HG03575 (cell line): ENCODE measurements at regions not wholly inside any gene's neighbourhood (a gene's known extent, or its start where the extent isn't known, plus 50 kb on each side); places are given as distances from the start of the nearest gene placed in this dataset.

Experiments used
- ATAC-seq: cut with Tn5 transposase; IDR thresholded peaks from one replicate; pipeline ENCODE4 v1.9.1; 2021; ENCODE audit not compliant: unreplicated experiment, insufficient number of reproducible peaks, low FRiP score; ENCODE audit errors: extremely low read depth

DNA sequence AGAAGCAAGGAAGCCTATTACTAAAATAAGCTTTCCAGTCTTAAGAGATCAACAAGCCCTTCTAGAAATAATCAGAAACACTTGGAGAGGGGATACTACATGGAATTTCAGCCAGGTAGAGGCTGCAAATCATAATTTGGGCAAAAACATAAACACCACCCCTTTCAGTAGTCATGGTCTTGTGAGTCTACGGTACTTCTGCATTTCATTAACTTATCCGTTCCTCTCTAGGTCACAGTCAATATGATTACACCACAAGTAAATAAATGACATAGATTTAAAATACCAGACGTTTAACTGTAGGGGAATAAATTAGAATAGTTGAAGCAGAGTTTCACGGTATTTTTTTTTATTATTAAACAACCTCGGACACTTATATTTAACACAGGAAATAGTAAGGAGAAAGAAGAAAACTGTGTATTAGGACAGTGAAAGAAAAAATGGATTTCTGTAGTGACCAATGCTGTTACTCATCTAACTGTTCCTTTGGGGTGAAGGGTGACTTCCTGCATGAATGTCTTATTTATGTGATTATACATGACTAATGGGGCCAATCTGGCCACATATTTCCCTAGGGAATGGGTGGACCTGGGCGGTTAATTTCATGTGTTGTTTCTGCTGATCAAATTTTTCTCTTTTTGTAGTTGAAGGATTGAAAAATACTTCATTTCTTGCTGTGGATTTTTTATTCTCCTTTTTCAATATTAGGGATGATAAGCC lies 456.6 kb upstream of the UBE2E3 start:
- ATAC-seq, result no peak

DNA sequence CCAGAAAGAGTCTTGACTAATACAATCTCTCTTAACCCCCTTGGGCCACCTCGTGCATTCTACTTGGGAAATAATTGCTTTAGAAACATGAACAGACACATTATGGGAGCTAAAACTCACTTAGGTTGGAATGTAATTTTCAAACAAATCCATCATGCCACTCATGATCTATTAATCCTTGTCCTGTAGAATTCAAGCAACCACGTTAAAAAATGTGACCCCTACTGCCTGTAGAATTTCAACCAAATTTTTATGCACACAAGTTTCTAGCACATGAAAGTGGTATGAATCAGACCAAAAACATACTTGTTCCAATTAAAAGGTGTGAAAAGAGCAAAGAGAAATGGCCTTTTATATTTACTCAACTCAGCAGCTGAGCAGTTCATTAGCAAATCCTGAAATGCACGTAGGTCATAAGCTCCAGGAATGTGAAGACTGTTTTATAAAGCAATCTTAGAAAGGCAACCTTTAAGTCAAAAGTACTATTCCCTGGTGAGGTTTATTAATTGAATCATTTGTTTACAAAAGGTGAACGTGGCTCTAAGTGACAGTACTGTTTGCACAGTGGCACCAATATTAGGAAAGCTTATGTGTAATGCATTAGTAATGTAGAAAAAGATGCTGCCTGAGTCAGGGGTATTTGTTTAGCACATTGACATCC lies 459.4 kb upstream of the UBE2E3 start:
- no peak for ATAC-seq

DNA sequence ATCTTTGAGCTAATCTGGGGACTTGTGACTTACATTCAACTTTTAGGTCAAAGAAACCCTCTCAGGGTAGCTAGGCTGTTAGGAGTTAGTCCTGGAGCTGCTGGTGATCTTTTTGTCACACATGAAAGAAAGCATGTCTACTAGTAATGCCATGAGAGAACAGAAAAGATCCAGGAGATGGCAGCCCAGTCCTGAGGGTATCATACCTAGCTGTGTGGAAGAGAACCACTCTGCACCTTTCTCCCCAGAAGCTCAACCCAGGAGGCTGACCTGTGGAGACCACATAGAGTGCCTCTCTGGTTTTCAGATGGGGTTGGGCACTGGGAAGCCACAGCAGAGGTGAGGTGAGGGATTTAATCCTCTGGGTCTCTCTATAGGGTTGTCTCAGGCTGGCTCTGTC lies 460.2 kb upstream of the UBE2E3 start:
- no peak for ATAC-seq

DNA sequence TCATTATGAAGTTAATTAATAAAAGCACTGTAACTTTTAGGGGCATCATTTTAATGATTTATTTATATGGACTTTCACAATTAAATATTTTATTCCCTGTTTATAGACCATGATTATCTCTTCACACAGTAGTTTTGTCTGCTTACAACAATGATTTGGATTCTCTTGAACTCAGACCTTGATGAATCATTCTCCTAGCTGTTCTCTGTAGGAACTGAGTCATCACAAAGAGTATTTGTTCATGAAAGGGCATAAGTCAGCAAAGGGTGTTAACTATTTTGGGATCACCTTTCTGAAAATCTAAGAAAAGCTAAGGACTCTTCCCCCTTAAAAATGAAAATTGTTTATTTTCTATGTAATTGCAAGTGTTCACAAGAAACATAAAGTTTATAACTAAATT lies 461.1 kb upstream of the UBE2E3 start:
- ATAC-seq, result no peak

DNA sequence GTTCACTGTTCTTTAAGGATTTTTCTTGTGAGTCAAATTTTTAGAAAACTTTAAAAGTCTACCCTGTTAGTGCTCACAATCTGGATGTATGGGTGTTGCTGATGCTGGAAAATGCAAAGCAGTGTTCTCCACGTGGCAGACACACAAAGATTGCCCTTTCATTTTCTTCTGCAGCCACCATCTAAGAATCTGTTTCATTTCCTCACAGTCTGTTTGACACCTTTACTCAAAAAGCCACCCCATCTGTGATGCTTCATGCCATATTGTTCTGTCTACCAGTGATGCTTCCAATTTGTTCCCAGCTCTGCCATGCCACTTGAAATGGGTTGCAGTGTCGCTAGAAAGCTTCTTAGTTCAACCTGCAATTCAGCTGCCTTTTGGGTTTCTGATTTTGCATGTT lies 464.2 kb upstream of the UBE2E3 start:
- peak; percentile 43 for ATAC-seq

DNA sequence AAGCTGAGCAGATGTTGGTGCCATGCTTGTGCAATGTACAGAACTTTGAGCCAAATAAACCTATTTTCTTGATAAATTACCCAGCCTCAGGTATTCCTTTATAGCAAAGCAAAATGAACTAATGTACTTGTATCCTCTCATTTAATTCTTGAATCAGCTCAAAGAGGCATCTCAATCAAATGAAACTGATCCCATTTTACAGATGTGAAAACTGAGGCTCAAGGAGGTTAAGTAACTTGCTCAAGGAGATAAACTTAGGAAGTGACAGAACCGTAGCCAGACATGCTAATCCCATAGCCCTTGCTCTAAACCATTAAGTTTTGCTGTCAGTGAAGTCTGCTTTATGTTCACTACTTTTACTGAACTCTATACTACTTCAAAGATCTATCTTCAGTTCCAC lies 467.0 kb upstream of the UBE2E3 start:
- ATAC-seq, result no peak

DNA sequence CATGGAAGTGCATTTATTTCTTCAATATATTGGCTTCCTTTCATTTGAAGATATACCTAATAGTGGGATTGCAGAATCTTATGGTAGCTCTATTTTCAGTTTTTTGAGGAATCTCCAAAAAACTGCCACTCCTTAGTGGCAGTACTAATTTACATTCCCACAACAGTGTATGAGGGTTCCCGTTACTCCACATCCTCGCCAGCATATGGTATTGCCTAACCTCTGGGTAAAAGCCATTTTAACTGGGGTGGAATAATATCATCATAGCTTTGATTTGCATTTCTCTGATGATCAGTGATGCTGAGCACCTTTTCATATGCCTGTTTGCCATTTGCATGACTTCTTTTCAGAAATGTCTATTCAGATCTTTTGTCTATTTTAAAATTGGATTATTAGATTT lies 471.9 kb upstream of the UBE2E3 start:
- no peak for ATAC-seq

DNA sequence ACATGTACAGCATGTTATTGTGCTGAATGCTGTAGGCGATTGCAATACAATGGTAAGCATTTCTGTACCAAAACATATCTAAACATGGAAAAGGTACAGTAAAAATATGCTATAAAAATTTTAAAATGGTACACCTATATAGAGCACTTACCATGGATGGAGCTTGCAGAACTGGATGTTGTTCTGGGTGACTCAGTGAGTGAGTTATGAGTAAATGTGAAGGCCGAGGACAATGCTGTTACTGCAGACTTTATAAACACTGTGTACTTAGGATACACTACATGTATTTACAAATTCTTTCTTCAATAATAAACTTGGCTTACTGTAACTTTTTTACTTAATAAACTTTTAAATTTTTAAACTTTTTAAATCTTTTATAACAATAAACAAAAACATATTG lies 473.4 kb upstream of the UBE2E3 start:
- no peak for ATAC-seq

DNA sequence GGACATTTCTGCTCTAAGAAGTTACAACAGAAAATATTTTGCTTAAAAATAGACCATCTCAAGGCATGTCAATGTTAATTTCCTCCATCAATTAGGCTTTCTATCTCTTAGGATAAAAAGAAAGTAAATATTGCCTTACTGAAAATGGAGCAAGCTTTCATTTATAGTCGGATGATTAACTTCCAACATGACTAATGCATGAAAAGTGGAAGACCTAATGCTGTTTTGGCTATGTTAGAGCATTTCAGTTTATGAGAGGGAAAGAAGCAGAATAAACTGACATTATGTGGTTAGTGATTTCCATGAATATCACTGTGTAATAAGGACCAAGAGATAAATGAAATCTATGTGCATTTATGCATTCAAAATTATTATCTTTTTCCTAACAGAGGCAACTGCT lies 475.2 kb upstream of the UBE2E3 start:
- no peak for ATAC-seq

DNA sequence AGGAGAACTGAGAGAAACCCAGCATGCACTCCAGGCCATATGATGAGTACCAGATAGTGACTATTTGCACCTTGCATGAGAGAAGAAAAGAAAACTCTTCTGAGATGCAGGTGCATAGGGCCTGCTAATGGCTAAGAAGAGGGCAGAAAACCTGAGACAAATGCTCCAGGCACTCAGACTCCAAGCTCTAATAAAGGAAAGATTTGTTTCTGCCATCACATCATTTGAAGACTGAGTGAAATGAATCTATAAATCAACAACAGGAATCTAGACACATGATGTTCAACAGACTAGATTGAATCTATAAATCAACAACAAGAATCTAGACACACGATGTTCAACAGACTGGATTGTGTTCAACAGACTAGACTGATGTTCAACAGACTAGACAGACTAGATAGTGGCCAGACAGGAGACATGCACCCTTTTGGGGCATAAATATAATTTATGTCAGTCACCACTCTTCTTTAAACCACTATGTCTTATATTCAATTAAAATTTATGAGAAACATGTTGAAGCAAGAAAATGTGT lies 482.7 kb upstream of the UBE2E3 start:
- no peak for ATAC-seq

DNA sequence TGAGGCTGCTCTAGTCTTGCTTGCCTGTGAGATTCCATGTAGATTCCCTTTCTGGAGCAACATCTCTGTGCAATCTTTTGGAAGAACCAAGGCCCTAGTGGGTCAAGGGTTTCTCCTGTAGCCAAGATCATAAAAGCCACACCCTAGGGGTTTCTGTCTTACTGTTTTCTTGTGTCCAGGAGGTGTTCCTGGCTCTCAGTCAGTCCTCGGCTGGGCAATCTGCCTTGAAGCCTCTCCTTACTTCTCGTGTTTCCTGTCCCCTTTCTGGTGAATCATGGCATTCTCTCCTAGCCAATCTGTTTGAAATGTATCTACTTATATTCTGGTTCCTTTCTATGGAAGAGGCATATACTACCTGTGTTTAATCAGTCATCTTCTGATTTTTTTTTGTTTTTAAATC lies 484.8 kb upstream of the UBE2E3 start:
- ATAC-seq, result no peak

DNA sequence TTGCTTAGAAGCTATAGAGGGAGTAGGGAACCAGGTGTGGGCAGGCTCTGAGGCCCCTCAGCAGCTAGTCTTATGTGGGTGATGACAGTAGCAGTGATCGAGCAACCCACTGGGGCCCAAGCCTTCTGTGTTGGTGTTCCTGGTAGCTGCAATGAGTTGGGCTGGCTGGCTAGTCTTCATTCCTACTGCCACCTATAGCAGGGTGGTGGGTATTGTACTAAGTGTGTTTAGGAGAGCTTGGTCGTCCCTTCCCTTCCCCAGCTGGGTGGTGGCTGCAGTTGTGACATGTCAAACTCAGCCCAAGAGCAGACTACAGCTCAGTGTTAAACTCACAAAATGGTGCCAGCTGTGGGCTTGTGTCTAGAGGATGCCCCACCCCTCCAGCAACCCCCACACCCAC lies 486.1 kb upstream of the UBE2E3 start:
- no peak for ATAC-seq

DNA sequence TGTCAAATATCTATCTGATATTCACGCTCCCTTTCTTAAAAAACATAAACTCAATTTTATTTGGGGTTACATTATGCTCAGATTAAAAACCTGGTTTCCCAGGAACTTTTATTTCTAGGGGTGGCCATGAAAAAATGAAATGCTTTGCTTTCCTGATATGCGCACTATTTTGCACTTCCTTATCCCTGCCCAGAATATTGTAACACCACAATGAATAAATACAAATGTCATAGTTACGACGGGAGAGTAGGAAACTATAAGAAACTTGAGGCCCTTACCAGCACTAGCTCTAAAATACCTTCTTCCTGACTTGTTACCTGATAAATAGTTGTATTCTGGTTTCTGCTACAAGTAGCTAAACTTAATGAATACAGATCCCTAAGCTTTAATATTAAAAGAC lies 475.6 kb upstream of the CWC22 start:
- no peak for ATAC-seq

DNA sequence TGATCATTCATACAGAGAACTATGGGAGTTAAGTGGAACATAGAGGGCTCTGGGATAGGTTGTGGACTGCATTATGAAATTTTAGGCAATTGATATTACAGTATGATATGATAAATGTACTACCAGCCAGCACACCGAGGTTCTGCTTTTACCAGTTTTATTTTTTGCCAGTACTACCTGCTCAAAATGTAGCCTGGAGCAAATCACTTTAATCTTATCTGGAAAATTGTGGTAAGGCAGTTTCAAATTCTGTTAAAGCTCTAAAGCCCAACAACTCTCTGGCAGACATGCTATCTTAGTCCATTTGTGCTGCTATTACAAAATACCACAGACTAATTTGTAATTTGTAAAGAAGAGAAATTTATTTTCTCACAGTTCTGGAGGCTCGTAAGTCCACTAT lies 474.9 kb upstream of the CWC22 start:
- no peak for ATAC-seq

DNA sequence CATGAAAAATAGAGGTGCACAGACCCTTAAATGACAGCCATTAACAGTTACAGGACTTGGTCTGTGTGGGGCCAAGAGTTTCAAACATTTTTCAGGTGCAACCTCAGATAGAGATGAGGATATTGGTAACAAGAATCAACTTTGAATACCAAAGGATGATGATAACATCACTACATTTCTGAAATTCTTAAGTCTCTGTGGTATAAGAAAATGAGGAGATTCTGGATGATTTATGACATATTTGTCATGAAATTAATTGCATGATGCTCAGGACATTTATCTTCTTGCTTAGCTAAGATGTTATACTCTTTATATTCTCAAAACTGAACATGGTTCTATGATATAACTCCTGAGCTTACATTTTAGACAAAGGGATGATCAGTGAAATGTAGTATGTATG lies 471.8 kb upstream of the CWC22 start:
- ATAC-seq, result no peak

DNA sequence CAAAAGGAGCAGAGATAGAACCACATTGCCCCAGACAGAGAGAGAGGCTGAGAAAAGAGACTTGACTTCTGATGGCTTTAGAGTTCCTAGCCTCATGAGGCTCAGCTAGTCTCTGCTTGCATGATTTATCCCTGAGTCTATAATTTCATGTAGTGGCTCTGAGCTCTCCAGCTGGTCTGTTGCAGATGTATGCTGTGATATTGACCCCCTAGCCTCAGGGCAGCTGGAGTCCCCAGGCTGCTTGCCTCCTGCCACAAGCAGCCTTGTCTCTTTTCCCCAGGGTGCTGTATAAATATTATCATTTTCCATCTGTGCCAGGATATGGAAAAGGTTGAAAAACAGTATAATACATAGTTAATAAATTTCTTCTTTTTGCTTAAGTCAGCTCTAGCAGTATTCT lies 467.6 kb upstream of the CWC22 start:
- ATAC-seq, result no peak

DNA sequence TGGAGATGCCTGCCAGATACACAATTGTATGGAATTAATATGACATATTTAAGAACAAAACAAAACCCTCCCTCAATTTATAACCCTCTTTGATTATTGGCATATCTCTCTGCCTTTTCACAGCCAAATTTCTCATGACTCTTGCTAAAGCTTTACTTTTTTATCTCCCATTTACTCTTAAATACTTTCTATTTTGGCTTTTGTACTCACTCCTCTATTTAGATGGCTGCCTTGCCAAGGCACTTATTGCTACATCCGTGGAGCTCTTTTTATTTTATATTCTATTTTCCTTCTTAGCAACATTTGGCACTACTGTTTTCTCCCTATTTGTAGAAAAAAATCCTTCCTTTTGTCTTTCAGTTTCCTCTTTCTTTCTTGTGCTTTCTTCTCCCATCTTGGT lies 466.4 kb upstream of the CWC22 start:
- ATAC-seq, result no peak

DNA sequence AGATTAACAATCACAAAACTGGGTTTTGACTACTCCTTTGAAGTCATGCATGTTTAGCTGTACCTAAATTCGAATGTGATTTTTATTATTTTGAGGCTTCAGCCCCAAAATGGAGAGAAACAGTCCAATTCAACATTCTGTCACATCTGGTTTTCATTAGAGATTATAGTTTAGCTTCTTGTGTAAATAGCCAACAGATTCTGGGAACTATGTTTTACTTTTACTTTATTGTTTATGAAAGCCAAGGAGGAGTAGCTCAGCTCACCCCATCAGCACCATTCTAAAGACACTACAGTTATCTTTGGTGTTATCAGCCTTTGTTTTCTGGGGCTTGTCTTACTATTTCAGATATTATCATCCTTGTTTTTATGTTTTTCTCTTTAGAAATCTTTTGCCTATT lies 465.0 kb upstream of the CWC22 start:
- no peak for ATAC-seq

DNA sequence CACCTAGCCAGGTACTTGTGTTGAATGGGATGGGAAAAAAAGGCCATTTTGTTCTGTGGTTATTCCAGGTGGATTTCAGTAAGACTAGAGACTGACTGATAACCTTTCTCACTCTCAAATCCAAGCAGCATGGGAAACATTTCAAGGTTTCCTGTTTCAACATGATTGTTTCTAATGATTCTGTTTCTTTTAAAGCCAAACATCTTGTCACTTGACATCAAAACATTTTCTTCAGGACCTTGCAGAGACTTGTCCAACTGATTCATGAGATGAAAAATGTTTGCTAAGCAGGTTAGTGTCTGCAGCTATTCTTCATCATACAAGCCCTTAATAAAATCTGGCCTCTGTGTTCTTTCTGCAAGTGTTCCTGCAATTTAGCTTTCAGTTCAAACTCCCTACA lies 456.5 kb upstream of the CWC22 start:
- no peak for ATAC-seq

DNA sequence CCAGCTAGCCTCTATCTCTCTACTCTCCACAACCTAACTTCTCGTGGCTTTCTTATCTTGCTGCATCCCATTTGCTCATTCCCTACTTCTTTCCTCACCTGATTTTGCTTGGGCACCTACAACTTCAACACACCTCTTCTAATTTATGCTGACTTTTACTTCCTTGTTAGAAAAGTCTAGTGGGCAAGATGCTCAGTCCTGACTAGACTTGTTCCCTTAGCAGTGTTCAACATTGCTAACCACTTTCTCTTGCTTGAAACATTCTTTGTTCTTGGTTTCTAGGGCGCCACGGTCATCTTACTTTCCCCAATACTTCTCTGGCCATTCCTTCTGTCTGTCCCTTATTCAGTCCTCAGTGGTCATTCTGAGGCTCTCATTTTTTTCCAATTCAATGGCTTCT lies 454.7 kb upstream of the CWC22 start:
- no peak for ATAC-seq

DNA sequence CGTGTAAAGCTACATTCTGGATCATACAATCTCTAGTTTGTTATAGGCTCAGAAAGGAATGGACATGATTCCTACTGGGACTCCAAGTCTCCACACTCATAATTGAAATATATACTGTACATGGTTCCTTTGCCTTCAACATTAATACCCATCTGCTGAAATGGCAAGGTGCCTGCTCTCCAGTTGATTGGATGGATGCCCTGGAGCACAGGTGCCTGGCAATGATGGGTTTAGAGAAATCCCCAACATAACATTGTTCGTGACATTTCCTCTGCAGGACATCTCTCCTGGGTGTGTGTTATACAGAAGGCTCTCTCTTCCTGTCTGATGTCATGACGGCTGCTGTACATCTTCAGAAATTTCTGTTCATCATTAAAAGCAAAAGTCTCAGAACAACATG lies 449.7 kb upstream of the CWC22 start:
- no peak for ATAC-seq
